ENCODE measurements at regions not wholly inside any gene's neighbourhood (a gene's known extent, or its start where the extent isn't known, plus 50 kb on each side); places are given as distances from the start of the nearest gene placed in this dataset.

GRCh38 chr1:106785176-106785575 lies 271.3 kb upstream of the PRMT6 start:
- Mint-ChIP-seq H3K27ac (no peak overlapping the region), H3K4me1 (no peaks in the 10 kb centered on the region), H3K4me3 (no peak overlapping the region), H3K27me3 (ENCODE audit: low read depth in 3 of 3) (peaks cover 0 to 2% (median 0%) of the 10 kb centered on the region in 3 donors), H3K9me3 (peaks cover 0 to 6% (median 3%) of the 10 kb centered on the region in 7 donors), H3K36me3 (no peaks in the 10 kb centered on the region)
- no peaks in the 10 kb centered on the region for H3K27me3 ChIP-seq (ENCODE audit: control insufficient read depth in 2 of 2, insufficient read depth in 2 of 2, low read length in 2 of 2)
- no peak overlapping the region for H3K4me2 ChIP-seq (replicated peaks; ENCODE audit: extremely low read depth, low read length, poor library complexity, severe bottlenecking)
- no peak overlapping the region for H3K27ac ChIP-seq (ENCODE audit: low read depth in 1 of 2, low read length in 2 of 2)
- H3K9me3 ChIP-seq (replicated peaks in 1 of 2; ENCODE audit: control insufficient read depth in 1 of 2, insufficient read depth in 1 of 2, low read length in 2 of 2), result no peaks in the 10 kb centered on the region
- no peak overlapping the region for H3K9ac ChIP-seq (ENCODE audit: insufficient read depth, low read length, poor library complexity, severe bottlenecking)
- TF ChIP-seq CTCF (IDR thresholded peaks at IDR 0.05), result no peak
- H3K36me3 ChIP-seq (replicated peaks in 1 of 2; ENCODE audit: control insufficient read depth in 1 of 2, insufficient read depth in 2 of 2, low read length in 2 of 2), result no peaks in the 10 kb centered on the region
- H3K4me3 ChIP-seq (replicated peaks in 1 of 3; ENCODE audit: low read depth in 2 of 3, low read length in 3 of 3), result no peak overlapping the region
- DNase-seq, result no peak
- intact Hi-C loops (cut with micrococcal nuclease), result no loop called here
- H2AFZ ChIP-seq (ENCODE audit: insufficient read depth, low read depth, low read length, poor library complexity, severe bottlenecking), result no peak overlapping the region
- no peaks in the 10 kb centered on the region for H3K79me2 ChIP-seq (ENCODE audit: insufficient read depth, low read length)
- H4K20me1 ChIP-seq (ENCODE audit: insufficient read depth, low read length), result no peaks in the 10 kb centered on the region
- no peaks in the 10 kb centered on the region for H3K4me1 ChIP-seq (ENCODE audit: control insufficient read depth in 1 of 2, insufficient read depth in 2 of 2, low read length in 2 of 2)

GRCh38 chr1:106787520-106787919 lies 269.0 kb upstream of the PRMT6 start:
- no peaks in the 10 kb centered on the region for H3K4me1 Mint-ChIP-seq
- WGBS (ENCODE audit: insufficient coverage), result no CpG with 5 or more reads among the region's 3 CpGs
- Histone ChIP-seq H3K27me3 (ENCODE audit: control insufficient read depth in 2 of 2, insufficient read depth in 2 of 2, low read length in 2 of 2) (no peaks in the 10 kb centered on the region), H3K36me3 (replicated peaks in 1 of 2; ENCODE audit: control insufficient read depth in 1 of 2, insufficient read depth in 2 of 2, low read length in 2 of 2) (no peaks in the 10 kb centered on the region), H3K4me3 (replicated peaks in 1 of 3; ENCODE audit: low read depth in 2 of 3, low read length in 3 of 3) (no peak overlapping the region), H3K79me2 (ENCODE audit: insufficient read depth, low read length) (no peaks in the 10 kb centered on the region), H3K27ac (ENCODE audit: low read depth in 1 of 2, low read length in 2 of 2) (no peak overlapping the region), H3K4me1 (ENCODE audit: control insufficient read depth in 1 of 2, insufficient read depth in 2 of 2, low read length in 2 of 2) (no peaks in the 10 kb centered on the region), H2AFZ (ENCODE audit: insufficient read depth, low read depth, low read length, poor library complexity, severe bottlenecking) (no peak overlapping the region), H4K20me1 (ENCODE audit: insufficient read depth, low read length) (no peaks in the 10 kb centered on the region), H3K9me3 (replicated peaks in 1 of 2; ENCODE audit: control insufficient read depth in 1 of 2, insufficient read depth in 1 of 2, low read length in 2 of 2) (peaks cover 0 to 3% of the 10 kb centered on the region in 2 donors), H3K9ac (ENCODE audit: insufficient read depth, low read length, poor library complexity, severe bottlenecking) (no peak overlapping the region), H3K4me2 (replicated peaks; ENCODE audit: extremely low read depth, low read length, poor library complexity, severe bottlenecking) (no peak overlapping the region)
- peaks cover 0 to 2% (median 0%) of the 10 kb centered on the region in 3 donors for H3K27me3 Mint-ChIP-seq (ENCODE audit: low read depth in 3 of 3)
- H3K36me3 Mint-ChIP-seq, result no peaks in the 10 kb centered on the region
- intact Hi-C loops (cut with micrococcal nuclease), result no loop called here
- no peak overlapping the region for H3K4me3 Mint-ChIP-seq
- no peak for TF ChIP-seq CTCF (IDR thresholded peaks at IDR 0.05)
- H3K27ac Mint-ChIP-seq, result no peak overlapping the region
- H3K9me3 Mint-ChIP-seq, result peaks cover 0 to 8% (median 2%) of the 10 kb centered on the region in 7 donors
- no peak for DNase-seq
